WERI-Rb-1 (cell line): ENCODE measurements at regions not wholly inside any gene's neighbourhood (a gene's known extent, or its start where the extent isn't known, plus 50 kb on each side); places are given as distances from the start of the nearest gene placed in this dataset.

Experiments used
- DNase-seq: peaks from one replicate; pipeline ENCODE4 v3.0.0-alpha.2; 2020
- H3K27ac ChIP-seq: fragments of 250-450 bp; sonication (Bioruptor Pico); 2 replicates; pipeline ENCODE4 v1.5.1; 2020; ENCODE audit warnings: mild to moderate bottlenecking, moderate library complexity
- H3K27me3 ChIP-seq: fragments of 250-450 bp; sonication (Bioruptor Pico); 2 replicates; pipeline ENCODE4 v1.5.1; 2021; ENCODE audit warnings: mild to moderate bottlenecking, low read depth, moderate library complexity; ENCODE audit not compliant: insufficient read depth, severe bottlenecking
- H3K36me3 ChIP-seq: fragments of 250-450 bp; sonication (Bioruptor Pico); 2 replicates; pipeline ENCODE4 v1.5.1; 2020; ENCODE audit warnings: mild to moderate bottlenecking, moderate library complexity
- H3K4me3 ChIP-seq: 2 replicates; pipeline ENCODE4 v1.5.1; 2011; ENCODE audit warnings: low read depth, mild to moderate bottlenecking, control low read depth, low read length
- H3K9me3 ChIP-seq: fragments of 250-450 bp; sonication (Bioruptor Pico); 2 replicates; pipeline ENCODE4 v1.5.1; 2021; ENCODE audit warnings: mild to moderate bottlenecking, moderate library complexity; ENCODE audit not compliant: severe bottlenecking
- CTCF ChIP-seq: IDR thresholded peaks from 2 replicates; pipeline ENCODE4 v1.5.1; 2011; ENCODE audit warnings: low read depth, mild to moderate bottlenecking, control low read depth, inconsistent platforms, low read length

GRCh38 chr12:87305481-87305880 is 723.7 kb downstream of the C12orf50 start:
- TF ChIP-seq CTCF, result no peak
- DNase-seq, result no peak
- H3K4me3 ChIP-seq, result no peak overlapping the region

DNA sequence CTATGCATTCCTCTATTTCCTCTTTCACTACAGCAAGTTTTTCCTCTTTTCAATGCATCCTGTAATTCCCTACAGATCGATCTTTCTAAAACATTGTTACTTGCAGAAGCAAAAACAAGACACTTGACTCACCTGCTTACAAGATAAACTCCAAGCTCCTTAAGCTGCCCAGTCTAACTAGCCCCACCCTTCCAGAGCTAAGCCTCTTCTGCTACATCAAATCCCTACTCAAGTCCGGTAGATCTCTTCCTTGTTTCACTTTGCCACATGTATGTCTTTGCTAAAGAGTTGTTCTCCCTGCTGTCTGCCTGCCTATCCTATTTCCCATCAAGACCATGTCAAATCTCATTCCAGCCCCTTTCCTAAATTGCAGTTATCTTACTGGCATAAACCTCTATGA is 724.8 kb downstream of the C12orf50 start:
- peak overlapping the region; percentile 31 for H3K27ac ChIP-seq
- H3K36me3 ChIP-seq, result no peaks in the 10 kb centered on the region
- no peaks in the 10 kb centered on the region for H3K27me3 ChIP-seq
- no peak for TF ChIP-seq CTCF
- H3K9me3 ChIP-seq, result no peaks in the 10 kb centered on the region
- DNase-seq, result peak; percentile 71
- no peak overlapping the region for H3K4me3 ChIP-seq

More at GRCh38 chr12:87305481-87305880, 723.7 kb downstream of the C12orf50 start:
- H3K9me3 ChIP-seq, result no peaks in the 10 kb centered on the region
- no peaks in the 10 kb centered on the region for H3K27me3 ChIP-seq
- H3K36me3 ChIP-seq, result no peaks in the 10 kb centered on the region
- H3K27ac ChIP-seq, result no peak overlapping the region

DNA sequence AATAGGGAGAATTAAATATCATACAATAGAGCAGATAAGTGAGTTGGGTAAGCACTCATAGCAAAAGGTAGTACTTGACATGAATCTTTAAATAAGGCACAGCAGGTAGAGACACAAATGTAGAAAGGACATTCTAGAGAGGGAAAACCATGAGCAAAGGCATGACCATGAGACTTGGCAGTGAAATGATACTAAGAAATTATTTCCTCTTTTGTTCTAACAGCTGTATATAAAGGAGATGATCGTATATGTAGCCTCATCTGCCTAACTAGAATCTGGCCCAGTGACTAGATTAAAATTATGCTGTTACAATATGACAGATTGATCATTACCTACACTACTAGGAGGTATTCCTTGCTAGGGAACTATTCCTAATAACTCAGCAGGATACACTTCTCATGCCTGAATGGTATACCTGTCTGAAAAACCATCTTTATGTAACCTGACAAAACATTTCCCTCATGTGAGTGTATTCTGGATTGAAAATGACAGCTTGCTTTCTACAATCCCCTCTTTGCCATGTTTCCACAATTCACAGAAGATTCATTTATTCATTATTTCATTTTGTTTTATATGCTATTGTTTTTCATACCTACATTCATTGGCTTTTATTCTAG is 725.7 kb downstream of the C12orf50 start:
- DNase-seq, result no peak
- H3K4me3 ChIP-seq, result no peak overlapping the region
- no peak for TF ChIP-seq CTCF
- H3K36me3 ChIP-seq, result no peaks in the 10 kb centered on the region
- no peak overlapping the region for H3K27ac ChIP-seq
- no peaks in the 10 kb centered on the region for H3K27me3 ChIP-seq
- no peaks in the 10 kb centered on the region for H3K9me3 ChIP-seq

DNA sequence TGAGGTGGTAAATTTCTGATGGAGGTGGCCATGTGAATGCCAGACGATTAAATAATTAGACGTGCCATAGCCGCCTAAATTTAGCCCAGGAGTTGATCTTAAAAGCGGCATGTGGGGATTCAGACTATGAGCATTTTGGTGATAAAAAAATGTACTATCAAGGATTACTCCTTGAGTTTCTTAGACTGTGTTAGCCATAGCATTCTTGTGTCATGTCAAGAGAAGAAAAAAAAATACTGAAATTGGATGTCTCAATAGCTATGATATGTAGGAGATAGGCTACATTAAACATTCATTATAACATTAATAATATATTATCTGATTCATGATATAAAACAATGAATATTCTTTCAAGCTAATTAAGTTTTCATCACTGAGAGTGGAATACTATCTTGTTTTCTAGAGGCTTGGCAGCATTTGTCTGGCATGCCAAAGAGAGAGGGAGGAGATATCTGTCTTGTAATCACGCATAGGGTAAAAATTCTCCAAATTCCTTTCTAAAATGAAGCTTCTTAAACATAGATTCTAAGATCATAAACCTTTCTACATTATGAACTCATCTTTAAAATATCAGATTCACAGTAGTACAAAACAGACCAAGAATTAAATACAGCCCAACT is 727.0 kb downstream of the C12orf50 start:
- Histone ChIP-seq H3K9me3 (no peaks in the 10 kb centered on the region), H3K36me3 (no peaks in the 10 kb centered on the region), H3K27ac (no peak overlapping the region), H3K4me3 (no peak overlapping the region), H3K27me3 (no peaks in the 10 kb centered on the region)
- no peak for TF ChIP-seq CTCF
- DNase-seq, result no peak

- H3K27me3 ChIP-seq, result no peaks in the 10 kb centered on the region
- peaks cover 3% of the 10 kb centered on the region for H3K9me3 ChIP-seq
- H3K36me3 ChIP-seq, result no peaks in the 10 kb centered on the region
- no peak for TF ChIP-seq CTCF
- no peak for DNase-seq
- H3K4me3 ChIP-seq, result no peak overlapping the region
- no peak overlapping the region for H3K27ac ChIP-seq
These were observed 738.7 kb downstream of the C12orf50 start for GRCh38 chr12:87290505-87290904.

- no peak for TF ChIP-seq CTCF
- Histone ChIP-seq H3K9me3 (peaks cover 3% of the 10 kb centered on the region), H3K27ac (no peak overlapping the region), H3K27me3 (no peaks in the 10 kb centered on the region), H3K36me3 (no peaks in the 10 kb centered on the region), H3K4me3 (no peak overlapping the region)
- DNase-seq, result no peak
These were observed 745.3 kb downstream of the C12orf50 start for GRCh38 chr12:87283886-87284285.
